ENCODE measurements at regions not wholly inside any gene's neighbourhood (a gene's known extent, or its start where the extent isn't known, plus 50 kb on each side); places are given as distances from the start of the nearest gene placed in this dataset.
A peak's percentile ranks its signal among the peaks of the same experiment; 100 is the strongest.

DNA sequence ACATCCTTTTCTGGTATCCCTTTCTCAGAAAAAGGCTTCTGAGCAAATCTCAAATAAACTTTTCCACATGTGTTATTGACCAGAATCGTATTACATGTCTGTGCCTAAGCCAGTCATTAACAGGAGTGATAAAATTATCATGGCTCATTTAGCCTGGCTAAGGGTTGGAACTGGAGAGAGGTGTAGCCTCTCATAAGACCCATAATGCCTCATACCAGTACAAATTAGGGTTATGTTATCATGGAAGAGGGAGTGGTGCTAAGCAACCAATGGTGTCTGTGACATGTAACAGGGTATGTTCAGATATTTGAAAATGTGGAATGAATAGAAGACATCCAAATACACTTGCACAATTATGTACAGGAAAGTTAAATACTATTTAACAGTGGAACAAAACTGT, 99.6 kb upstream of the CCDC160 start:
- H3K27ac ChIP-seq: no peak overlapping the region

GRCh38 chrX:134139090-134139489, 97.9 kb upstream of the CCDC160 start:
- no peak overlapping the region for H3K27ac ChIP-seq
- TF ChIP-seq CTCF (conservative IDR thresholded peaks at IDR 0.05) (no peak), ZFX (IDR thresholded peaks at IDR 0.05) (no peak)

More for the DNA sequence above, 99.6 kb upstream of the CCDC160 start:
- TF ChIP-seq ZFX (IDR thresholded peaks at IDR 0.05) (no peak), CTCF (conservative IDR thresholded peaks at IDR 0.05) (no peak)

DNA sequence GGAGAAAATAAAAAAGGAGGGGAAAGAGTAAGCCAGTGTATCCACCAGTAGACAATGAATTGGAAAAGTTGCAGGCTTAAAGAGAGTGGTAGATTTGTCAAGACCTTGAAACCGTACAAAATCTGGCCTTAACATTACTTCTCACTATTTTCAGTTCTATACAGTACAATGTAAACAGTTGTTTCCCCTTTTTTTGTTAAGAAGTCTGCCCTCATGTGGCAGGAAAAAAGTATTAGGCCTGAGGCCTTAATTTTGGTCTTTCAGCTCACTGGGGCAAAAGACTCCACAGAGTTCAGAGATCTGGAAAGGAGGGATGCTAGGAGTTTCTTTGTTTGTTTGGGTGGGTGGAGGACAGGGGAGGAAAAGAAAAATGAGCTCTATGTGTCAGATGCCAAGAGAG, 92.8 kb upstream of the CCDC160 start:
- peak; percentile 56 for TF ChIP-seq CTCF (conservative IDR thresholded peaks at IDR 0.05)
- TF ChIP-seq ZFX (IDR thresholded peaks at IDR 0.05): no peak
- H3K27ac ChIP-seq: no peak overlapping the region

DNA sequence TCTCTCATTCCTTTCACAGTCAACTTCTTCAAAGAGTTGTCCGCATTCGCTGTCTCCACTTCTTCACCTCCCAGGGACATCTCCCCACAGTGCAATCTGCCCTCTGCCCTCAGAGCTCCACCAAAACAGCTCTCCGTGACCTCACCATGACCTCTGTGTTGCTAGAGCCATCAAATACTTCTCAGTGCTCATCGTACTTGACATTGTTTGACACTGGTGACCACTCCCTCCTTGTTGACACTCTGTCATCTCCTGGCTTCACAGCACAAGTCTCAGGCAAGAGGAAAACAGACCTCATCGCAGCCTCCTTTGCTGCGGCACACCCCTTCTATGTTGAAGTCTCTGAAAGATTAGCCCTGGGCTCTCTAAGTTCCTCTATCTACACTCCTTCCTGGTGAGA, 90.5 kb upstream of the CCDC160 start:
- TF ChIP-seq ZFX (IDR thresholded peaks at IDR 0.05) (no peak), CTCF (conservative IDR thresholded peaks at IDR 0.05) (no peak)
- H3K27ac ChIP-seq: no peak overlapping the region

GRCh38 chrX:134148172-134148692, 88.8 kb upstream of the CCDC160 start:
- TF ChIP-seq ZFX (IDR thresholded peaks at IDR 0.05) (no peak), CTCF (conservative IDR thresholded peaks at IDR 0.05) (no peak)
- no peak overlapping the region for H3K27ac ChIP-seq

- no peak overlapping the region for H3K27ac ChIP-seq
- no peak for TF ChIP-seq ZFX (IDR thresholded peaks at IDR 0.05)
- no peak for TF ChIP-seq CTCF (conservative IDR thresholded peaks at IDR 0.05)
Measured at GRCh38 chrX:134158821-134159512, 78.0 kb upstream of the CCDC160 start.

- no peak overlapping the region for H3K27ac ChIP-seq
- TF ChIP-seq CTCF (conservative IDR thresholded peaks at IDR 0.05): no peak
- TF ChIP-seq ZFX (IDR thresholded peaks at IDR 0.05): no peak
Measured at GRCh38 chrX:134161162-134161561, 75.8 kb upstream of the CCDC160 start.

Data from C4-2B (cell line).